SJCRH30 (cell line): ENCODE measurements at regions not wholly inside any gene's neighbourhood (a gene's known extent, or its start where the extent isn't known, plus 50 kb on each side); places are given as distances from the start of the nearest gene placed in this dataset.
"Not testable (repeated sequence)": the region's sequence is repeated elsewhere in the genome, so short reads cannot be mapped to it uniquely, and the experiment has no call there.

Experiments used
- DNase-seq, 2 experiments: peaks; one replicate each; pipeline ENCODE4 v3.0.0-alpha.2; 2015 to 2020
- H3K27ac ChIP-seq: fragments of 250-450 bp; sonication (Bioruptor Pico); 2 replicates; pipeline ENCODE4 v1.5.1; 2020; ENCODE audit warnings: mild to moderate bottlenecking, moderate library complexity
- H3K27me3 ChIP-seq: fragments of 250-450 bp; sonication (Bioruptor Pico); 2 replicates; pipeline ENCODE4 v1.5.1; 2020; ENCODE audit warnings: mild to moderate bottlenecking, moderate library complexity
- H3K36me3 ChIP-seq: fragments of 250-450 bp; sonication (Bioruptor Pico); 2 replicates; pipeline ENCODE4 v1.5.1; 2020; ENCODE audit warnings: mild to moderate bottlenecking, moderate library complexity
- H3K4me1 ChIP-seq: fragments of 250-450 bp; sonication (Bioruptor Pico); 2 replicates; pipeline ENCODE4 v1.5.1; 2020; ENCODE audit warnings: mild to moderate bottlenecking, moderate library complexity
- H3K4me3 ChIP-seq: fragments of 250-450 bp; sonication (Bioruptor Pico); 2 replicates; pipeline ENCODE4 v1.5.1; 2020; ENCODE audit warnings: mild to moderate bottlenecking, moderate library complexity
- H3K9me3 ChIP-seq: fragments of 250-450 bp; sonication (Bioruptor Pico); replicated peaks from 2 replicates; pipeline ENCODE4 v1.5.1; 2020; ENCODE audit warnings: mild to moderate bottlenecking, moderate library complexity

- Histone ChIP-seq H3K4me3 (no peak overlapping the region), H3K9me3 (no peaks in the 10 kb centered on the region), H3K27ac (no peak overlapping the region), H3K4me1 (no peaks in the 10 kb centered on the region), H3K27me3 (no peaks in the 10 kb centered on the region), H3K36me3 (no peaks in the 10 kb centered on the region)
- DNase-seq: no peak
Measured at GRCh38 chr3:30467596-30468238, 138.7 kb upstream of the TGFBR2 start.

- Histone ChIP-seq H3K27ac (no peak overlapping the region), H3K9me3 (no peaks in the 10 kb centered on the region), H3K27me3 (no peaks in the 10 kb centered on the region), H3K36me3 (no peaks in the 10 kb centered on the region), H3K4me3 (no peak overlapping the region), H3K4me1 (no peaks in the 10 kb centered on the region)
- DNase-seq: no peak
Measured at GRCh38 chr3:30469133-30469532, 137.3 kb upstream of the TGFBR2 start.

GRCh38 chr3:30470496-30470895 lies 135.9 kb upstream of the TGFBR2 start:
- no peaks in the 10 kb centered on the region for H3K4me1 ChIP-seq
- no peak overlapping the region for H3K4me3 ChIP-seq
- no peaks in the 10 kb centered on the region for H3K36me3 ChIP-seq
- H3K9me3 ChIP-seq: no peaks in the 10 kb centered on the region
- DNase-seq: no peak
- no peak overlapping the region for H3K27ac ChIP-seq
- H3K27me3 ChIP-seq: no peaks in the 10 kb centered on the region

- H3K27ac ChIP-seq: no peak overlapping the region
- no peaks in the 10 kb centered on the region for H3K4me1 ChIP-seq
- no peaks in the 10 kb centered on the region for H3K36me3 ChIP-seq
- no peak overlapping the region for H3K4me3 ChIP-seq
- no peaks in the 10 kb centered on the region for H3K9me3 ChIP-seq
- no peak for DNase-seq
- no peaks in the 10 kb centered on the region for H3K27me3 ChIP-seq
Measured at GRCh38 chr3:30471066-30471465, 135.3 kb upstream of the TGFBR2 start.

- Histone ChIP-seq H3K27ac (no peak overlapping the region), H3K9me3 (no peaks in the 10 kb centered on the region), H3K4me3 (no peak overlapping the region), H3K36me3 (no peaks in the 10 kb centered on the region), H3K27me3 (no peaks in the 10 kb centered on the region), H3K4me1 (no peaks in the 10 kb centered on the region)
- no peak for DNase-seq
Measured at GRCh38 chr3:30471796-30472489, 134.5 kb upstream of the TGFBR2 start.

- no peaks in the 10 kb centered on the region for H3K27me3 ChIP-seq
- H3K4me3 ChIP-seq: no peak overlapping the region
- H3K36me3 ChIP-seq: no peaks in the 10 kb centered on the region
- H3K4me1 ChIP-seq: no peaks in the 10 kb centered on the region
- no peaks in the 10 kb centered on the region for H3K9me3 ChIP-seq
- H3K27ac ChIP-seq: no peak overlapping the region
- no peak for DNase-seq
Measured at GRCh38 chr3:30473374-30474051, 132.9 kb upstream of the TGFBR2 start.

GRCh38 chr3:30474371-30474770 lies 132.0 kb upstream of the TGFBR2 start:
- no peak for DNase-seq
- no peaks in the 10 kb centered on the region for H3K4me1 ChIP-seq
- H3K4me3 ChIP-seq: no peak overlapping the region
- no peak overlapping the region for H3K27ac ChIP-seq
- no peaks in the 10 kb centered on the region for H3K9me3 ChIP-seq
- no peaks in the 10 kb centered on the region for H3K27me3 ChIP-seq
- no peaks in the 10 kb centered on the region for H3K36me3 ChIP-seq

- no peak overlapping the region for H3K4me3 ChIP-seq
- DNase-seq: no peak
- H3K9me3 ChIP-seq: no peaks in the 10 kb centered on the region
- no peaks in the 10 kb centered on the region for H3K4me1 ChIP-seq
- H3K27me3 ChIP-seq: no peaks in the 10 kb centered on the region
- H3K27ac ChIP-seq: no peak overlapping the region
- H3K36me3 ChIP-seq: no peaks in the 10 kb centered on the region
Measured at GRCh38 chr3:30475038-30475808, 131.2 kb upstream of the TGFBR2 start.

GRCh38 chr3:30475809-30476178 lies 130.6 kb upstream of the TGFBR2 start:
- no peaks in the 10 kb centered on the region for H3K27me3 ChIP-seq

GRCh38 chr3:30476368-30477084 lies 129.9 kb upstream of the TGFBR2 start:
- Histone ChIP-seq H3K27me3 (no peaks in the 10 kb centered on the region), H3K27ac (no peak overlapping the region), H3K4me3 (no peak overlapping the region), H3K4me1 (no peaks in the 10 kb centered on the region), H3K9me3 (no peaks in the 10 kb centered on the region), H3K36me3 (no peaks in the 10 kb centered on the region)
- DNase-seq: no peak

More at GRCh38 chr3:30475809-30476178, 130.6 kb upstream of the TGFBR2 start:
- H3K36me3 ChIP-seq: no peaks in the 10 kb centered on the region
- H3K4me1 ChIP-seq: no peaks in the 10 kb centered on the region
- no peak overlapping the region for H3K27ac ChIP-seq
- H3K4me3 ChIP-seq: no peak overlapping the region
- H3K9me3 ChIP-seq: no peaks in the 10 kb centered on the region
- DNase-seq: no peak

GRCh38 chr3:30477149-30477921 lies 129.1 kb upstream of the TGFBR2 start:
- H3K27ac ChIP-seq: no peak overlapping the region
- no peaks in the 10 kb centered on the region for H3K36me3 ChIP-seq

GRCh38 chr3:30479737-30480136 lies 126.7 kb upstream of the TGFBR2 start:
- not testable (repeated sequence) for H3K27me3 ChIP-seq, H3K9me3 ChIP-seq, DNase-seq, H3K4me3 ChIP-seq, H3K36me3 ChIP-seq, H3K27ac ChIP-seq
- H3K4me1 ChIP-seq: peaks cover 11% of the 10 kb centered on the region

More at GRCh38 chr3:30477149-30477921, 129.1 kb upstream of the TGFBR2 start:
- Histone ChIP-seq H3K4me3 (no peak overlapping the region), H3K4me1 (no peaks in the 10 kb centered on the region), H3K9me3 (no peaks in the 10 kb centered on the region), H3K27me3 (no peaks in the 10 kb centered on the region)
- DNase-seq: no peak

- H3K4me3 ChIP-seq, H3K27ac ChIP-seq, DNase-seq, H3K9me3 ChIP-seq, H3K27me3 ChIP-seq, H3K36me3 ChIP-seq: not testable (repeated sequence)
- peaks cover 12% of the 10 kb centered on the region for H3K4me1 ChIP-seq
Measured at GRCh38 chr3:30480156-30480555, 126.2 kb upstream of the TGFBR2 start.

GRCh38 chr3:30480587-30480986 lies 125.8 kb upstream of the TGFBR2 start:
- Histone ChIP-seq H3K4me3 (no peak overlapping the region), H3K27ac (no peak overlapping the region), H3K9me3 (no peaks in the 10 kb centered on the region), H3K36me3 (no peaks in the 10 kb centered on the region), H3K4me1 (peaks cover 12% of the 10 kb centered on the region), H3K27me3 (no peaks in the 10 kb centered on the region)
- no peak for DNase-seq
